22Rv1 (cell line): ENCODE measurements at regions not wholly inside any gene's neighbourhood (a gene's known extent, or its start where the extent isn't known, plus 50 kb on each side); places are given as distances from the start of the nearest gene placed in this dataset.

Experiments used
- H3K27ac ChIP-seq: fragments of 450-650 bp; 2 replicates; pipeline ENCODE4 v1.5.1; 2017
- CTCF ChIP-seq: fragments of 450-650 bp; IDR thresholded peaks from 2 replicates; pipeline ENCODE4 v1.5.1; 2017; ENCODE audit warnings: mild to moderate bottlenecking
- ZFX ChIP-seq: fragments of 450-650 bp; IDR thresholded peaks from 2 replicates; pipeline ENCODE4 v1.6.1; 2017; ENCODE audit warnings: antibody characterized with exemption, borderline replicate concordance

- no peak overlapping the region for H3K27ac ChIP-seq
- TF ChIP-seq ZFX (no peak), CTCF (no peak)
These were observed 526.1 kb upstream of the SPTLC3 start for GRCh38 chr20:12482661-12483060.

- TF ChIP-seq CTCF = no peak
- TF ChIP-seq ZFX = no peak
- no peak overlapping the region for H3K27ac ChIP-seq
These were observed 506.3 kb upstream of the SPTLC3 start for GRCh38 chr20:12502443-12502842.

GRCh38 chr20:12504779-12505178 is 504.0 kb upstream of the SPTLC3 start:
- no peak for TF ChIP-seq ZFX
- TF ChIP-seq CTCF = no peak
- no peak overlapping the region for H3K27ac ChIP-seq

- H3K27ac ChIP-seq = no peak overlapping the region
- no peak for TF ChIP-seq CTCF
- no peak for TF ChIP-seq ZFX
These were observed 497.3 kb upstream of the SPTLC3 start for GRCh38 chr20:12511499-12511898.

GRCh38 chr20:12512755-12513154 is 496.0 kb upstream of the SPTLC3 start:
- H3K27ac ChIP-seq = no peak overlapping the region
- TF ChIP-seq ZFX (no peak), CTCF (no peak)

- H3K27ac ChIP-seq = no peak overlapping the region
- TF ChIP-seq CTCF = no peak
- TF ChIP-seq ZFX = no peak
These were observed 480.7 kb upstream of the SPTLC3 start for GRCh38 chr20:12528104-12528503.

GRCh38 chr20:12528591-12529041 is 480.2 kb upstream of the SPTLC3 start:
- H3K27ac ChIP-seq = no peak overlapping the region
- TF ChIP-seq CTCF (no peak), ZFX (no peak)
